H1 (cell line): ENCODE measurements at regions not wholly inside any gene's neighbourhood (a gene's known extent, or its start where the extent isn't known, plus 50 kb on each side); places are given as distances from the start of the nearest gene placed in this dataset.

Experiments
- CTCF ChIA-PET: fragments of 300-600 bp; sonication (Branson Sonifier 250); formaldehyde crosslinking; loops from one replicate; lab custom pipeline; 2021; ENCODE audit not compliant: partially characterized antibody; lab: Charles Lee
- POLR2A ChIA-PET: fragments of 300-600 bp; sonication (Branson Sonifier 250); formaldehyde crosslinking; loops from one replicate; lab custom pipeline; 2021; ENCODE audit warnings: inconsistent platforms; ENCODE audit not compliant: partially characterized antibody; lab: Charles Lee
- DNase-seq, 2 experiments: peaks; one replicate each; pipeline versions ENCODE4 v3.0.0 to v3.0.0-alpha.2; 2010 to 2022; ENCODE audit warnings: low spot score in 2 of 2, low read depth in 1 of 2, mixed read lengths in 1 of 2
- FAIRE-seq: peaks from 2 replicates; lab custom pipeline; 2011; peaks lifted over from hg19 to GRCh38; lab: Jason Lieb, UNC
- H2AFZ ChIP-seq: 2 replicates; pipeline ENCODE4 v1.8.1; 2012; ENCODE audit warnings: low read length, inconsistent platforms
- H2AK5ac ChIP-seq: 2 replicates; pipeline ENCODE4 v1.6.1; 2013; ENCODE audit warnings: low read depth, low read length
- H2BK120ac ChIP-seq: replicated peaks from 2 replicates; pipeline ENCODE3; 2013; ENCODE audit warnings: low read depth, low read length, inconsistent platforms
- H2BK12ac ChIP-seq: 2 replicates; pipeline ENCODE4 v1.6.1; 2013; ENCODE audit warnings: low read depth, low read length
- H2BK15ac ChIP-seq: 2 replicates; pipeline ENCODE4 v1.6.1; 2013; ENCODE audit warnings: low read length
- H2BK20ac ChIP-seq: 2 replicates; pipeline ENCODE4 v1.6.1; 2013; ENCODE audit warnings: low read length
- H2BK5ac ChIP-seq: 2 replicates; pipeline ENCODE4 v1.6.1; 2013; ENCODE audit warnings: low read depth, low read length
- H3K14ac ChIP-seq: 2 replicates; pipeline ENCODE4 v1.6.1; 2013; ENCODE audit warnings: inconsistent platforms; ENCODE audit not compliant: insufficient read length
- H3K18ac ChIP-seq: 2 replicates; pipeline ENCODE4 v1.6.1; 2013; ENCODE audit warnings: low read length; ENCODE audit errors: extremely low read depth
- H3K23ac ChIP-seq: 2 replicates; pipeline ENCODE4 v1.6.1; 2013; ENCODE audit warnings: inconsistent platforms; ENCODE audit not compliant: insufficient read length
- H3K23me2 ChIP-seq: 2 replicates; pipeline ENCODE4 v1.6.1; 2013; ENCODE audit warnings: low read depth, low read length
- H3K27ac ChIP-seq: 2 replicates; pipeline ENCODE4 v1.6.1; 2011; ENCODE audit warnings: low read depth, low read length, inconsistent platforms
- H3K27me3 ChIP-seq, 4 experiments: replicated peaks in 1 of 4; 1 replicate in 1 of 4; 2 replicates in 3 of 4; pipeline versions ENCODE4 v1.6.1 to v1.8.1; 2011 to 2013; ENCODE audit warnings: low read length in 3 of 4, mild to moderate bottlenecking in 3 of 4, inconsistent platforms in 2 of 4, mixed read lengths in 2 of 4, moderate library complexity in 1 of 4; ENCODE audit not compliant: control insufficient read depth in 3 of 4, insufficient read depth in 3 of 4; ENCODE audit errors: extremely low read depth in 1 of 4
- H3K36me3 ChIP-seq, 4 experiments: 2 replicates each; pipeline versions ENCODE4 v1.6.1 to v1.8.1; 2011 to 2013; ENCODE audit warnings: mild to moderate bottlenecking in 4 of 4, low read length in 3 of 4, moderate library complexity in 2 of 4, control low read depth in 1 of 4, inconsistent platforms in 1 of 4; ENCODE audit not compliant: insufficient read depth in 4 of 4, control insufficient read depth in 2 of 4
- H3K4ac ChIP-seq: replicated peaks from 2 replicates; pipeline ENCODE3; 2013; ENCODE audit warnings: low read length, low read depth, mixed read lengths, inconsistent platforms; ENCODE audit not compliant: insufficient read length
- H3K4me1 ChIP-seq, 4 experiments: replicated peaks in 1 of 4; 1 replicate in 1 of 4; 2 replicates in 3 of 4; pipeline versions ENCODE4 v1.6.1 to v1.8.1; 2011 to 2013; ENCODE audit warnings: low read length in 3 of 4, inconsistent platforms in 2 of 4, mixed read lengths in 1 of 4; ENCODE audit not compliant: insufficient read depth in 4 of 4, control insufficient read depth in 3 of 4
- H3K4me2 ChIP-seq, 2 experiments: 2 replicates each; pipeline versions ENCODE4 v1.6.1 to v1.8.1; 2011 to 2013; ENCODE audit warnings: low read depth in 2 of 2, low read length in 2 of 2, control low read depth in 1 of 2, inconsistent platforms in 1 of 2, mild to moderate bottlenecking in 1 of 2; ENCODE audit not compliant: insufficient read depth in 1 of 2
- H3K4me3 ChIP-seq, 4 experiments: fragments of 200-600, 300-600 bp in 1 of 4; sonication (generic), shearing (Covaris generic), sonication (Bioruptor Twin) in 1 of 4; 2 replicates each; pipeline versions ENCODE4 v1.5.1 to v1.8.1; 2011 to 2016; ENCODE audit warnings: low read length in 4 of 4, low read depth in 3 of 4, control low read depth in 2 of 4, inconsistent platforms in 2 of 4, mild to moderate bottlenecking in 2 of 4, mixed read lengths in 1 of 4, moderate library complexity in 1 of 4; ENCODE audit not compliant: insufficient read depth in 2 of 4; ENCODE audit errors: extremely low read depth in 1 of 4
- H3K56ac ChIP-seq: replicated peaks from 2 replicates; pipeline ENCODE3; 2013; ENCODE audit warnings: low read depth, mild to moderate bottlenecking, mixed read lengths, low read length, inconsistent platforms; ENCODE audit not compliant: insufficient read length
- H3K79me1 ChIP-seq: 2 replicates; pipeline ENCODE4 v1.6.1; 2013; ENCODE audit warnings: low read depth, low read length, control low read depth
- H3K79me2 ChIP-seq, 2 experiments: 2 replicates each; pipeline versions ENCODE4 v1.6.1 to v1.8.1; 2012 to 2013; ENCODE audit warnings: low read length in 2 of 2, mild to moderate bottlenecking in 2 of 2, inconsistent platforms in 1 of 2; ENCODE audit not compliant: insufficient read depth in 2 of 2, control insufficient read depth in 1 of 2
- H3K9ac ChIP-seq, 4 experiments: replicated peaks in 1 of 4; 1 replicate in 1 of 4; 2 replicates in 3 of 4; pipeline versions ENCODE4 v1.6.1 to v1.8.1; 2011 to 2013; ENCODE audit warnings: low read depth in 3 of 4, low read length in 3 of 4, control low read depth in 2 of 4, mild to moderate bottlenecking in 2 of 4, moderate library complexity in 2 of 4, inconsistent platforms in 1 of 4; ENCODE audit errors: extremely low read depth in 1 of 4
- H3K9me3 ChIP-seq, 2 experiments: 2 replicates each; pipeline versions ENCODE4 v1.6.1 to v1.8.1; 2012 to 2013; ENCODE audit warnings: mild to moderate bottlenecking in 2 of 2, moderate library complexity in 2 of 2, control low read depth in 1 of 2, inconsistent platforms in 1 of 2, low read depth in 1 of 2, low read length in 1 of 2, mixed read lengths in 1 of 2; ENCODE audit not compliant: insufficient read depth in 2 of 2
- H4K20me1 ChIP-seq, 2 experiments: replicated peaks in 1 of 2; 2 replicates each; pipeline versions ENCODE3 to v1.8.1; 2011 to 2013; ENCODE audit warnings: inconsistent platforms in 2 of 2, low read length in 2 of 2, mild to moderate bottlenecking in 1 of 2; ENCODE audit not compliant: insufficient read depth in 2 of 2, control insufficient read depth in 1 of 2
- H4K5ac ChIP-seq: 2 replicates; pipeline ENCODE4 v1.6.1; 2013; ENCODE audit warnings: low read length, low read depth, mixed read lengths, inconsistent platforms; ENCODE audit not compliant: insufficient read length
- H4K8ac ChIP-seq: 2 replicates; pipeline ENCODE4 v1.8.0; 2013; ENCODE audit warnings: mild to moderate bottlenecking, moderate library complexity, low read length, inconsistent platforms; ENCODE audit not compliant: insufficient read depth; ENCODE audit errors: extremely low read depth
- H4K91ac ChIP-seq: replicated peaks from 2 replicates; pipeline ENCODE3; 2013; ENCODE audit warnings: low read length, mixed read lengths, inconsistent platforms; ENCODE audit not compliant: insufficient read length
- BCL11A ChIP-seq, 2 experiments: IDR thresholded peaks; one replicate each; pipeline ENCODE4 v1.6.1; 2011; ENCODE audit warnings: low read depth in 2 of 2, low read length in 2 of 2, mild to moderate bottlenecking in 2 of 2
- CBX8 ChIP-seq: fragments of 300-800, 300-1000 bp; sonication (generic); IDR thresholded peaks from 2 replicates; pipeline ENCODE4 v1.7.1; 2016; ENCODE audit warnings: low read depth, low read length, borderline replicate concordance
- CEBPB ChIP-seq: IDR thresholded peaks from 2 replicates; pipeline ENCODE4 v1.6.1; 2012; ENCODE audit warnings: low read depth, low read length
- EZH2 ChIP-seq: fragments of 200-600 bp; sonication (generic); IDR thresholded peaks from 2 replicates; pipeline ENCODE4 v1.7.1; 2012; ENCODE audit warnings: low read depth, mild to moderate bottlenecking, moderate library complexity, low read length, inconsistent platforms; ENCODE audit not compliant: severe bottlenecking
- JUN ChIP-seq: IDR thresholded peaks from 2 replicates; pipeline ENCODE4 v1.6.1; 2011; ENCODE audit warnings: low read depth, mild to moderate bottlenecking, improper control_type of control experiment, low read length
- KDM1A ChIP-seq: fragments of 200-600, 300-600 bp; sonication (generic); IDR thresholded peaks from 2 replicates; pipeline ENCODE4 v1.7.1; 2016; ENCODE audit warnings: mild to moderate bottlenecking, low read length, borderline replicate concordance
- RXRA ChIP-seq: IDR thresholded peaks from 2 replicates; pipeline ENCODE4 v1.6.1; 2011; ENCODE audit warnings: low read depth, mild to moderate bottlenecking, low read length, moderate library complexity; ENCODE audit not compliant: insufficient read depth
- SP4 ChIP-seq: IDR thresholded peaks from 2 replicates; pipeline ENCODE4 v1.6.1; 2012; ENCODE audit warnings: low read length, inconsistent platforms
- TEAD4 ChIP-seq: IDR thresholded peaks from 2 replicates; pipeline ENCODE4 v1.6.1; 2012; ENCODE audit warnings: low read depth, low read length, inconsistent platforms, mixed read lengths
- WGBS, 2 experiments: shearing (Covaris generic) in 1 of 2; methylation state at CpG; one replicate each; pipeline versions ENCODE4 v1.1.6 to v1.1.7; 2013 to 2015; ENCODE audit warnings: low lambda C conversion rate in 2 of 2, mixed read lengths in 2 of 2, inconsistent platforms in 1 of 2, low coverage in 1 of 2, missing lambda C conversion rate in 1 of 2; ENCODE audit not compliant: insufficient replicate concordance in 2 of 2, insufficient coverage in 1 of 2, insufficient read length in 1 of 2; ENCODE audit errors: extremely low coverage in 1 of 2, missing lambda C conversion rate in 1 of 2; 5-methylcytosine and 5-hydroxymethylcytosine counted together
- TF ChIP-seq, protein P1 (sequence below): IDR thresholded peaks from 2 replicates; pipeline ENCODE4 v1.6.1; 2012; ENCODE audit warnings: low read length, inconsistent platforms

DNA sequence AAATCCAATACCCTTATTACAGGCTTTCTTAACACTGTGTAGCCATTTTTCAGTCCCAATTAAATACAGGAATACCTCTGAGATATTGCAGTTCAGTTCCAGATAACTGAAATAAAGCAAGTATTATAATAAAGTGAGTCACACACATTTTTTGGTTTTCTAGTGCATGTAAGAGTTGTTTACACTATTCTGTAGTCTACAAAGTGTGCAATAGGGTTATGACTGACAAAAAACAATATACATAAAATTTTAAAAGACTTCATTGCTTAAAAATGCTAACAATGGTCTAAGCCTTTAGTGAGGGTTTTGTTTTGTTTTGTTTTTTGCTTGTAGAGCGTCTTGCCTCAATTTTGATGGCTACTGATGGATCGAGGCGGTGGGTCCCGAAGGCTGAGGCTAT is 434.4 kb upstream of the NBEA start:
- TF ChIP-seq EZH2, result no peak
- TF ChIP-seq JUN, result no peak
- no peak for TF ChIP-seq KDM1A
- TF ChIP-seq CBX8, result no peak
- TF ChIP-seq TEAD4, result no peak
- TF ChIP-seq CEBPB, result no peak
- TF ChIP-seq SP4, result no peak
- TF ChIP-seq, protein P1, sequence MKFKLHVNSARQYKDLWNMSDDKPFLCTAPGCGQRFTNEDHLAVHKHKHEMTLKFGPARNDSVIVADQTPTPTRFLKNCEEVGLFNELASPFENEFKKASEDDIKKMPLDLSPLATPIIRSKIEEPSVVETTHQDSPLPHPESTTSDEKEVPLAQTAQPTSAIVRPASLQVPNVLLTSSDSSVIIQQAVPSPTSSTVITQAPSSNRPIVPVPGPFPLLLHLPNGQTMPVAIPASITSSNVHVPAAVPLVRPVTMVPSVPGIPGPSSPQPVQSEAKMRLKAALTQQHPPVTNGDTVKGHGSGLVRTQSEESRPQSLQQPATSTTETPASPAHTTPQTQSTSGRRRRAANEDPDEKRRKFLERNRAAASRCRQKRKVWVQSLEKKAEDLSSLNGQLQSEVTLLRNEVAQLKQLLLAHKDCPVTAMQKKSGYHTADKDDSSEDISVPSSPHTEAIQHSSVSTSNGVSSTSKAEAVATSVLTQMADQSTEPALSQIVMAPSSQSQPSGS, result no peak
- no peak for TF ChIP-seq BCL11A (IDR thresholded peaks at IDR 0.05; ENCODE audit: low read depth in 2 of 2, low read length in 2 of 2)
- TF ChIP-seq RXRA, result no peak
- H3K4me2 ChIP-seq, result no peak overlapping the region

More for the DNA sequence above, 434.4 kb upstream of the NBEA start:
- DNase-seq (no peak), FAIRE-seq (no peak)
- Histone ChIP-seq H3K4me3 (no peak overlapping the region), H3K9ac (no peak overlapping the region), H4K8ac (no peak overlapping the region), H4K20me1 (no peaks in the 10 kb centered on the region), H3K18ac (no peak overlapping the region), H2BK15ac (no peak overlapping the region), H3K14ac (no peak overlapping the region), H3K56ac (no peak overlapping the region), H2AK5ac (no peak overlapping the region), H3K9me3 (no peaks in the 10 kb centered on the region), H2BK5ac (no peak overlapping the region), H3K23me2 (no peaks in the 10 kb centered on the region), H4K5ac (no peak overlapping the region), H2AFZ (no peak overlapping the region), H3K79me1 (no peaks in the 10 kb centered on the region), H2BK12ac (no peak overlapping the region), H3K36me3 (no peaks in the 10 kb centered on the region), H4K91ac (no peak overlapping the region), H3K4me1 (no peaks in the 10 kb centered on the region), H3K79me2 (no peaks in the 10 kb centered on the region), H2BK120ac (no peak overlapping the region), H3K23ac (no peak overlapping the region), H3K27me3 (no peaks in the 10 kb centered on the region), H3K4ac (no peak overlapping the region), H2BK20ac (no peak overlapping the region), H3K27ac (no peak overlapping the region)
- 100% methylated on average over 4 of the region's 4 CpGs; no CpG with 5 or more reads in 1 of the 2 experiments for WGBS, 2 experiments
- CTCF ChIA-PET, result interaction anchor here (0.6 kb wide), 1 partner anchor 1851 kb away, joined by 5 read pairs; no protein-coding TSS in a partner anchor
- POLR2A ChIA-PET, result no interaction called here
